ENCODE measurements at regions not wholly inside any gene's neighbourhood (a gene's known extent, or its start where the extent isn't known, plus 50 kb on each side); places are given as distances from the start of the nearest gene placed in this dataset.
"Not testable (repeated sequence)": the region's sequence is repeated elsewhere in the genome, so short reads cannot be mapped to it uniquely, and the experiment has no call there.

DNA sequence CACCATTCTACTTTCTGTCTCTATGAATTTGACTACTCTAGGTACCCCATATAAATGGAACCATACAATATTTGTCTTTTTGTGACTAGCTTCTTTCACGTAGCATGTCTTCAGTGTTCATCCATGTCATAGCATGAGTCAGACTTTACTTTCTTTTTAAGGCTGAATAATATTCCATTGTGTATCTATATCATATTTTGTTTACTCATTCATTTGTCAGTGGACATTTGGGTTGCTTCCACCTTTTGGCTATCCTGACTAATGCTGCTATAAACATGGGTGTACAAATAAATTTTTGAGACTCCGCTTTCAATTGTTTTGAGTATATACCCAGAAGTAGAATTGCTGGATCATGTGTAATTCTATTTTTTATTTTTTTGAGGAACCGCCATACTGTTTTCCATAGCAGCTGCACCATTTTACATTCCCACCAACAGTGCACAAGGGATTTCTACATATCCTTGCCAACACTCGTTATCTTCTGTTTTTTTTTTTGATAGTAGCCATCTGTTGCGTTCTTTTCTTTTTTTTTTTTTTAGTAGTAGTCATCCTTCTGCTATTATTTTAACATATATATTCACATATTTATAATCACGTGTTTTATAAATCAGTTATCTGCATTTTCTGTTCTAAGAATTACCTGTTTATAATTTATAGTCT, 158.0 kb upstream of the MED14 start:
- H3K27ac ChIP-seq, result no peak overlapping the region
- TF ChIP-seq ZFX (IDR thresholded peaks at IDR 0.05), result no peak
- TF ChIP-seq, protein P1, sequence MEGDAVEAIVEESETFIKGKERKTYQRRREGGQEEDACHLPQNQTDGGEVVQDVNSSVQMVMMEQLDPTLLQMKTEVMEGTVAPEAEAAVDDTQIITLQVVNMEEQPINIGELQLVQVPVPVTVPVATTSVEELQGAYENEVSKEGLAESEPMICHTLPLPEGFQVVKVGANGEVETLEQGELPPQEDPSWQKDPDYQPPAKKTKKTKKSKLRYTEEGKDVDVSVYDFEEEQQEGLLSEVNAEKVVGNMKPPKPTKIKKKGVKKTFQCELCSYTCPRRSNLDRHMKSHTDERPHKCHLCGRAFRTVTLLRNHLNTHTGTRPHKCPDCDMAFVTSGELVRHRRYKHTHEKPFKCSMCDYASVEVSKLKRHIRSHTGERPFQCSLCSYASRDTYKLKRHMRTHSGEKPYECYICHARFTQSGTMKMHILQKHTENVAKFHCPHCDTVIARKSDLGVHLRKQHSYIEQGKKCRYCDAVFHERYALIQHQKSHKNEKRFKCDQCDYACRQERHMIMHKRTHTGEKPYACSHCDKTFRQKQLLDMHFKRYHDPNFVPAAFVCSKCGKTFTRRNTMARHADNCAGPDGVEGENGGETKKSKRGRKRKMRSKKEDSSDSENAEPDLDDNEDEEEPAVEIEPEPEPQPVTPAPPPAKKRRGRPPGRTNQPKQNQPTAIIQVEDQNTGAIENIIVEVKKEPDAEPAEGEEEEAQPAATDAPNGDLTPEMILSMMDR (conservative IDR thresholded peaks at IDR 0.05), result no peak

DNA sequence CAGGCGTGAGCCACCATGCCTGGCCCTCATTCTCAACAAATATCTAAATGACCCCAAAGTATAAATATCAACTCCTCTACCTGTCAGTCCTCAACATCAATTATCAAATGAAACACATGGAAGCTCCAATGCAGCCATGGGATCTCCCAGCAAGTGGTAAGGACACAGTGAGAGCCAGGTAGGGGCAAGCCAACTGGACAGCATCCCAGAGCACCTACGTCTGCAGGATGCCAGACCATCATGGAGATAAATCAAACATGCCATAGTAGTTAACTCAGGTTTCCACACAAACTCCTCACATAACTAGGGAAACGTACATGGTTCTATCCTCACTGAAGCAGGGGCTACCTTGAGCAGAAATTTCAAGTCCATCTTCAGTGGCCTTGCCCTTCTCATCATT, 159.9 kb upstream of the MED14 start:
- no peak overlapping the region for H3K27ac ChIP-seq
- TF ChIP-seq, protein P1 (conservative IDR thresholded peaks at IDR 0.05), result no peak
- no peak for TF ChIP-seq ZFX (IDR thresholded peaks at IDR 0.05)

DNA sequence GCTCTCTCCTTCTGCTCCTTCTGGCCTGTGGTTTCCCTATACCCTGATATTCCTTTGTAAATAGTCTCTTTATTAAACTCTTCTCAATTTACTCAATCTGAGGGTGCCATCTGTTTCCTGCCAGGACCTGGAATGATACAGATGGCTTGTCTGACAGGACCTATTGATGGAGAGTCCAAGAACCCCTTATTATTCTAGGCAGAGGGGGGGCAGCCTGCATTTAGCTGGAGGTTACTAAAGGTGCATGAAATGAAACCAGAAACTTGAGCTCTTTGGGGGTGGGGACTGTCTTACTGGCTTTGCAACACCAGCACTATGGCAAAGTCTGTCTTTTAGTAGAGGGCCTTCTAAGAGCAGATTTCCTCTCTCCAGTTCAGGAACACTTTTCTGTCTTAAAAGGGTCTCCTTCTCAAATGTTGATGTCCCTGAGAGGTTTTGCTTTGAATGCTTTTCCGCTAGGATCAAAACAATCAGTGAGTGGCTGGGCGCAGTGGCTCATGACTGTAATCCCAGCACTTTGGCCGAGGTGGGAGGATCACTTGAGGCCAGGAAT, 162.5 kb upstream of the MED14 start:
- no peak overlapping the region for H3K27ac ChIP-seq
- TF ChIP-seq, protein P1 (conservative IDR thresholded peaks at IDR 0.05), result no peak
- TF ChIP-seq ZFX (IDR thresholded peaks at IDR 0.05), result no peak

DNA sequence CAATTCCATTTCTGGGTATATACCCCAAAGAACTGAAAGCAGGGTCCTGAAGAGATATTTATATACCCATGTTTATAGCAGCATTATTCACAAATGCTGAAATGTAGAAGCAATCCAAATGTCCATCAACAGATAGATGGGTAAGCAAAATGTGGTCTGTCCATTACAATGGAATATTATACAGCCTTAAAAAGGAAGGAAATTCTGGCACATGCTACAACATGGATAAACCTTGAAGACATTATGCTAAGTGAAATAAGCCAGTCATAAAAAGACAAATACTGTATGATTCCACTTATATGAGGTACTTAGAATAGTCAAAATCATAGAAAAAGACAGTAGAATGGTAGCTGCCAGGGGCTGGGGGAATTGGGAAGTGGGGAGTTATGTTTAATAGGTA, 169.4 kb upstream of the MED14 start:
- H3K27ac ChIP-seq, result not testable (repeated sequence)

DNA sequence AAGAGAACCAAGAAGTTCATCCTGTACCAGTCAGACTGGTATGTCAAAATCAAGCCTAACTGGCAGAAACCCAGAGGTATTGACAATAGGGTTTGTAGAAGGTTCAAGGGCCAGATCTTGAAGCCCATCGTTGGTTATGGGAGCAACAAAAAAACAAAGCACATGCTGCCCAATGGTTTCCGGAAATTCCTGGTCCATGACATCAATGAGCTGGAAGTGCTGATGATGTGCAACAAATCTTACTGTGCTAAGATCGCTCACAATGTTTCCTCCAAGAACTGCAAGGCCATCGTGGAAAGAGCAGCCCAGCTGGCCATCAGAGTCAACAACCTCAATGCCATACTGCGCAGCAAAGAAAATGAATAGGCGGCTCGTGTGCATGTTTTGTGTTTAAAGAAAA, 172.7 kb upstream of the MED14 start:
- H3K27ac ChIP-seq, result no peak overlapping the region
- TF ChIP-seq, protein P1 (conservative IDR thresholded peaks at IDR 0.05), result no peak
- TF ChIP-seq ZFX (IDR thresholded peaks at IDR 0.05), result no peak

DNA sequence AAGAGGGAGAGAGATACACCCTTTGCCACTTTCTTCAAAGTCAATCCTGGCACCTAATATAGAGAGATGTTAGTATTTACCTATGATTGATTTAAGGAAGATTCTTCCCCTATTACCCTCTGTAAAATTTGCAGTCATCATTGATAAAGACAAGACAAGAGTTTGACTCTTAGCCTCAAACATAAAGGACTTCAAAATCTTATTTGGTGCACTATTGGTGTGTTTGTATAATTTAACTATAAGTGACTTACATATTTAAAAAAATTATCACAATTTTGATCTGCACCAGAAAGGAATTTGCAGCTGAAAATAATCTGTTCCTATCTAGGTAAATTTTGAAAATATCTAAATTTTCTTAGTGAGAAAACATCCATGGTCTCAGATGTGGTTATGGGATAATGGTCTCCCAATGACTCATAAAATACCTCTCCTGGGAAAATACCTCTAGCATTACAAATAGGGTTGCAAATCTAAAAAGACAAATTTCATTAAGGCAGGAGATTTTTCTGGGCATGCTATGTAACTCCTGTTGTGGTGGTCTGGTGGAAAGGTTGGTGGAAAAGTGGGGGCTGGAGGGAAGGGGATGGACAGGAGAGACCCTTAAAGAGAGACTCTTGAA, 173.6 kb upstream of the MED14 start:
- no peak overlapping the region for H3K27ac ChIP-seq
- no peak for TF ChIP-seq ZFX (IDR thresholded peaks at IDR 0.05)
- TF ChIP-seq, protein P1 (conservative IDR thresholded peaks at IDR 0.05), result no peak

DNA sequence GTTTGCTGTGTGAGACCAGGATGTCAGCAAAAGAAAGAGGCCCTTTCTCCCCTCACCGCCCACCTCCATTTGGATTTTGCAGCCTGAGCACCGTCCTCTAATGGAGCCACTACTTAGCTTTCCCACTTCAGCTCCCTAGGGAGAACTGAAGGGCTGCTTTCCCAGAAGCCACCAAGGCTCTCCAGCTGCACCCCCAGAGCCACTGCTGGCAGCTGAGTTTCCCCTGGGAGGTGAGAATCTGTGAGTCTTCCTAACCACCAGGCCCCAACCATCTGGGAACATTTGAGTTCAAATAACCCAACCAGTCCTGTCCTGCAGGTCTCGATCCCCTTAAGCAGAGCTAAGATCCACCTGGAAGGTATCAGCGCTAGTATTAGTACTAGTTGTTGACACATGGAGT, 173.1 kb upstream of the USP9X start:
- H3K27ac ChIP-seq, result no peak overlapping the region
- TF ChIP-seq, protein P1 (conservative IDR thresholded peaks at IDR 0.05), result no peak
- no peak for TF ChIP-seq ZFX (IDR thresholded peaks at IDR 0.05)

Data from C4-2B (cell line).